ENCODE measurements at regions not wholly inside any gene's neighbourhood (a gene's known extent, or its start where the extent isn't known, plus 50 kb on each side); places are given as distances from the start of the nearest gene placed in this dataset.
"Not testable (repeated sequence)": the region's sequence is repeated elsewhere in the genome, so short reads cannot be mapped to it uniquely, and the experiment has no call there.

DNA sequence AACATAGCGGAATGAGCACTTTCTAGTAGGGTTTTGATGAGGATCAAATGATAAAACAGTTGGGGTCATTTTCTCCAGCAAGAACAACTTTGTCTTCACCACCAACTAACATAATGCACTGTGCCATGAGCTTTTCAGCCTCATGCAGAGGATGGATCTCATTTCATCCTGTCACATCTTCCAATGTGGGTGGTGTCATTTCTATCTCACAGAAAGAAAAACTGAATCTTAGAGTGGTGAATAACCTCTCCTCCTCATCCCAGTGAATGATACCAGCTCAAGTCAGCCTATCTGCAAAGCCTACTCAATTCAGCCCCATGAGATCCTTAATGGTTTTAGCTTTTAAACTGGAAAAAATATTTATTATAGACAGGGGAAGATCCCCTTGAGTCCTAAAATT, 1147.2 kb downstream of the VRK1 start:
- DNase-seq (ENCODE audit: low spot score), result no peak

DNA sequence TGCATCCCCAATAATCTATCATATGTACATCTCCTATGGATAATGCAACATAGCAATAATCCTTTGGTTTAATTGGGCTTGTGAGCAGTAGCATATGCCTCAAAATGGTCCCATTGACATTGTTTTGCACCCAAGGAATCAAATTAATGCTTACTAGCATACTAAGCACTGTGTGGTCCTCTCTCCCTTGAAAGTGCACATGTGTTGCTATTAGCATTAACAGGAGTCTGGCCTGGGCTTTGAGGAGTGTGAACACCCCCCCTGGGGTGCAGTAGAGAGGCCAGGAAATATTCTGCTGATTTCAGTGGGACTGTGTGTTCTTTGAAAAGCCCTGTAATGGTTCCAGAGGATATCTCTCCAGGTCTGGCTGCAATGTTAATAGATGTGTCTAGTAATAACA, 1148.4 kb downstream of the VRK1 start:
- DNase-seq (ENCODE audit: low spot score), result no peak

DNA sequence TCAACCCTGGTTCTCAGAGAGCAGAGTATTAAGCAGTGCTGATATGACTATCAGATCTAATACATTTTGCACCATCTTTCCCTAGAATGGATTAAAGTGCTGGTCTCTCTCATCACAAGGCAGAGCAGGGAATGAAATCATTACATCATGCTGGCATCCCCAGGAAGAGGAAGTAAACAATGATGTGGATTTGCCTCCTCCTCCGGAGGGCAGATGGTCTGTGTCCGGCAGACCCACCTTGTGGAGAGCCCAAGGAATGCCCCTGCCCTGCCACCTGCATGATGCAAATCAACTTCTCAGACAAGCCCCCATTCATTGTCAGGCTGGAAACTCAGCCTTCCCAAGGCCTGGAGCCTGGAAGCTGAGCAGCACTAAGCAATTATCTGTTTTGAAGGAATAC, 1149.1 kb downstream of the VRK1 start:
- DNase-seq (ENCODE audit: low spot score), result no peak

DNA sequence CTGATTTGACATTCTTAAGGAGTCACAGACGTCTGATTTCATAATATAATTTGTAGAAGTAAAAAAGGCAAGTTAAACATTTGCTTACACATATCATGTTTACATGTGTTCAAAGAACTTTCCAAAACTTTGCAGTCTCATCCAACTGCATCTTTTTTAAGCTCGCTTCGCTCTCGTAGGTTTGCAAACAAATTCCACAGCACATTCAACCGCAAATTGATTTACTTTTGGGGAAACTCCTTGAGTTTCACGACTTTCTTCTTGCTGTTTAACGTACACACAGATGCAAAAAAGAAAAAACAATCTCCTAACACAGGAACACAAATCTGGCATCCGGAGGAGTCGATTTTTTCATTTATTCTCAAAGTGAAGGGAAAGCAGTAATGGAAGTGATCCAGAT, 1149.5 kb downstream of the VRK1 start:
- DNase-seq (ENCODE audit: low spot score), result no peak

DNA sequence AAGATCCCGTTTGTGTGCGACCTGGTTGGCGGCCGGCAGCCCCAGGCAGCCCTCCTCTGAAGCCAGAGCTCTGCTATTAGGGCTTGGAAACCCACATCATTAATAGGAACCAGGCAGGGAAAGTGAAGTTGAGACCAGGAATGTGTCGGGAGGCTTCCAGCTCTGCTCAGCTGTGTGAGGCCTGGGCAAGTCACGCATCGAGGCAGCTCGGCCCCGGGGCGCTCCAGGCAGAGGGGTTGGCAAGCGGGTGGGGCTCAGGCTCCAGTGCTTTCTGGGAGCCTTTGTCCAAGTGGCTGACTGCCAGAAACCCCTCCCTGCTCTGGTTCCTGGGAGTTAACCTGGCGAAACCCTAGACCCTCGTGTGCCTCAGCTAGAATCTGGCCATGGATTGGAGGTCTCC, 1151.7 kb downstream of the VRK1 start:
- DNase-seq (ENCODE audit: low spot score), result no peak

DNA sequence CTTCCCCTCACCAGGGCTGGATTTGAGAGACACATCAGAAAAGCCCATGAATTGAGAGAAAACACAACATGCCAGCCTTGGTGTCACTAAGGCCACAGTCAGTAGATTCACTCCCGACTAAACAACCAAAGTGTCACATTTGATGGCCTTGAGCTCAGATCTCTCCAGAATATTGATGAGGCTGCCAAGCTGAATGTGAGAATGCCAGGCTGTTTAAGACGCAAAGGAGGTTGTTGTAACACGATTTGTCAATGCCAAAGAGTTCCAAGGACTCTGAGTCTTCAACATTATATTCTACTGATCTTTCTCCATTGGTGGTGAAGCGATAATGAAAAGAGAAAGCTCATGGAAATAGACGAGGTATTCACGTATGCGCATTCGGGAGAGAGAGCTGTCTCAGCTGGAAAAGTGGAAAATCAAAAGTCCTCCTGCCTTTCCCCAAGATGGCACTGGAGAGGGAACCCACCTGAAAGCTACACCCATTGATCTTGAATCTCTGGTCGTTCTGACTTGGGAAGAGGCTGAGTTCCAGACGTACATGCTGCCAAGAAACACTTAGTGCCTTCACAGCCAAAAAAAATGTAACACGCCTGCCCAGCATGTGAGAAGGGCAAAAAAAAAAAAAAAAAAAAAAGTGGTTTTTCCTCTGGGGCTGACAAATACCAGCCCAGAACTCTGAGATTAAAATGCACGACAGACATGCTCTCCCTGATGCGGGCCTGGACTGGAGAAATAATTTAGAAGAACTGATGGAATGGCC, 1159.6 kb downstream of the VRK1 start:
- DNase-seq (ENCODE audit: low spot score), result no peak

DNA sequence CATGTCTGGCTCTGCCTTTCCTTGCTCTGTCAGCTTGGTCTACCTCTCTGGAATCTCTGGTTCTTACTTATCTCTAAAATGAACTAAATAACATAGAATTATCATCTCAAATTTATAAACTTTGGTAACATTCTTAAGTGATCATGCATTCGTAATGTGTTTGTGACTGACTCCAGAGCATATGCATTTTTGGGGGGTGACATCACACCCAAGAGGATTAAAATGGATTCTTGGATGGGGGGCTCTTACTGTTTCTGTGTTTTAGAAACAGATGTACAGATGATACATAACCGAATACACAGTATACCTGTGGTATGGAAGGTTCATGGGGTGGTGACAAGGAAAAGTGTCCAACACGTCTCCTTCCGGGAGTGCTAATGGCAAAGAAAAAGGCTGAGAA, 1162.1 kb downstream of the VRK1 start:
- DNase-seq (ENCODE audit: low spot score), result no peak

DNA sequence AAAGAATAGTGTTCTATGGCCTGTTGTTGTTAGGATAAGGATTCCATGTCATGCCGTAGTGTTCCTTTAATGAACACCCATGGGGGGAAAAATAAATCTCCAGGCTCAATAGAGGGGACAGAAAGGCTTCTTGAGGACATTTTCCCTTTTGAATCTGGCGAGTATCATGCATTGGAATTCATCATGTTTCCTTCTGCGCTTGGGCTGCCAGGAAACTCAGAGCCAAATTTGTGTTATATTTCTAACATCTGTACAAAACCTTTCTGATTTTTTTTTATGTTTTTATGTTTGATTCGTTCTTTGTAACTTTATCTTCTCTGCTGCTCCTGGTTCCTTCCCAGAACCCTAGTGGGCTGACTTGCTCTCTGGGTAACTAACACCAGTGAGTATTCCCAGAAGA, 1163.3 kb downstream of the VRK1 start:
- no peak for DNase-seq (ENCODE audit: low spot score)

DNA sequence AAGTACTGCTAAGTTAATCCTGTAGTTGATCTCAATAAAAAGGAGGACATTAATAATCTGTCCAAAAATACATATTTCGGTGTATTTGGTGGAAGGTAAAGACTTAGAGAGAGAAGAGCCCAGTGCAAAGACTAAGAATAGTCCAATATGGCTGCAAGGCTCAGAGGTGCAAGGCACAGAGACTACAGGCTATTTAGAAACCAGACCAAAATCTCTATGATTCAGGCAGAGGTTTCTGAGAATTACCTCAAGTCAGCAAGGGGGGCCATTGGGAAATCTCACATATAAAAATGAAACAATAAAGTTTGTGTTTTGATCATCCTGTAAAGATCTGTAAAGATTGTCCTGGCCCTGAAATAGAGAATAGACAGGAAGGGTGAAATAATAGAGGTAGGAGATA, 1173.0 kb downstream of the VRK1 start:
- peak; percentile 38 for DNase-seq (ENCODE audit: low spot score)

DNA sequence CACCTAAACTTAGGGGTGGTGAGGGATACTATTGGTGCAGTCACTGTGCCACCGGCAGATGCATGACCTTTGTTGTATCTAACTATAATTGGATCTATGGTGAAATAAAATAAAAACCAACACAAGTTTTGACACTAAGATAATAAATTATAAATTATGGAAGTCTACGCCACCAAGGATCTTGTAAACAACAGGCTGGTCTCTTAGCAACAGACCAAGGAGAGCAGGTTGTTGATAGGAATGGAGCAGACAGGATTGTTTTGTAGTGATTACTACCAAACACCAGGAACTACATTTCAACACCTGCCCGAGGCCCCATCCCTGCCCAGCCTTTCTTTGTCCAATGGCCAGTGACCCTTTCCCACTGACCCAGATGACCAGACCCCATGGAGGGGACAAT, 1178.0 kb downstream of the VRK1 start:
- DNase-seq (ENCODE audit: low spot score), result no peak

DNA sequence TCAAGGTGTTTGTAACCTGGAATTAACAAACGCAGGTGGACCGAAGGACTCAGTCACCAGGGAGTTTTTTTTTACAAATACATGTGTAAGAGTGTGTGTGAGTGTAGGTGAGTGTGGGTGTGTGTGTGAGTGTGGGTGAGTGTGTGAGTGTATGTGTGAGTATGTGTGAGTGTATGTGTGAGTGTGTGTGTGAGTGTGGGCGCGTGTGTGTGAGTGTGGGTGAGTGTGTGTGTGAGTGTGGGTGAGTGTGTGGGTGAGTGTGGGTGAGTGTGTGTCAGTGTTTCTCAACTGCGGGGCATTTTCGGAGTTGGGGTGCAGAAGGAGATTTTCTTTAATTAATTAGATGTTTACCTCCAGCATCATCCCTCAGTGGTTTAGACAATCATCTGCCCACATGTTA, 1178.8 kb downstream of the VRK1 start:
- peak; percentile 39 for DNase-seq (ENCODE audit: low spot score)

DNA sequence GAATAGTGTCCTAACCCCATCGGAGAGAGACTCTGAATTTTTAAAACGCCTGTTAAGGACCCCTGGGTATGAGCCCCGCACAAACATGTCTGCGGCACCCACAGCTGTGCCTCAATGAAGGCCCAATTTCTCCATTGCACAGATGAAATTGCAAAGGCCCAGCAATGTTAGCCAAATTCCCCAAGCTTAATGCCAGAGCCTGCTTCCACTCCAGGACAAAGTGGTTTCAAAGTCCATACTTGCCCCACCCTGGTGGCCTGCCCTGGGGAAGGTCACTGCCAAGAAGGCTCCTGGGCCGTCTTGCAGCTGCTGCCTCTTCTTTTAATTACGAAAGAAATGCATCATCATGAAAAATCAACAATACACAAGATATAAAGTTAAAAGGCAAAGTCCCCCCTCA, 1179.7 kb downstream of the VRK1 start:
- no peak for DNase-seq (ENCODE audit: low spot score)

DNA sequence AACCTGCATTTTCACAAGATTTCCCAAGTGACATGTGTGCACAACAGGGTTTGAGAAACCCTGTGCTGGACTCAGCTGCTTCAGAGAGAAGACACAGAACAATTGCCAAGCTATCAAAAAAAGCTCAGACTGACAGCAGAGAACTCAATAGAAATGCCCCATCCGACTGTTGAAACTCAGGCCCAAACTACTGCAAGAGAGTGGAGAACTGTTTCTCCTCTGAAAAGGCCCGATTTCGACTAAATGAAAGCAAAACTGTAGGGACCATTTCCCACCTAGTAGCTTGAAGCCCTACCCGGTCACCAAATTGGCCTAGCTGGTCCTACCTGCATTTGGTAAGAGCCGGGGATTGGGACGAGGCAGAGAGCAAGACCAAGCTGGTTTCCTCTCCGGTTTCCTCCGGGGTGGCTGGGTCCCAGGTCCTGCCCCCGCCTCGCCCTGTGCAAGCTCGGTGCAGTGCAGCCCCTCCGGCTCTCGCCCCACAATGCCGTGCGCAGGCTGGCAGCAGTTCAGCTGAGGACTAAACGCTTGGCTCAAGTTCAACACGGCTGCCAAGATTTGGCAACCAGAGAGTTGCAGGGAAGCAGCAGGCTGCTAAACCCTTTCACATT, 1180.6 kb downstream of the VRK1 start:
- peak; percentile 71 for DNase-seq (ENCODE audit: low spot score)

DNA sequence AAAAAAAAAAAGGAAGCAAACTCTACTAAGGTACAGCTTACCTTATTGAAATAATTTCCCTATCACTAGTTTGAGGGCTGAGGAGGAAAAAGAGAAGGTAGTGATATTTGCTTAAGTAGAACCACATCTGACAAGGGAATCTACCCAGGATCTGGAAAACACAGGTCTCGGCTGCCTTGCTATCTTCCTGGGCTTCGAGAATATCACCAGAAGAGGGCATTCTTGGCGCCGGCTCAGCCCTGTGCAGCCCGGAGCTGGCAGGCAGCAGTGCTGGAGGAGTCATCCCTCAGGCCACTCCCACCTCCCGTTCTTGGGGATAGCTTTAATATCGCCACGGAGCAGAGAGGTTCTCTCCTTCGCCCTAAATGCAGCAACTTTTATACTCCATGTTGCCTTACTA, 1181.2 kb downstream of the VRK1 start:
- DNase-seq (ENCODE audit: low spot score), result peak; percentile 82

DNA sequence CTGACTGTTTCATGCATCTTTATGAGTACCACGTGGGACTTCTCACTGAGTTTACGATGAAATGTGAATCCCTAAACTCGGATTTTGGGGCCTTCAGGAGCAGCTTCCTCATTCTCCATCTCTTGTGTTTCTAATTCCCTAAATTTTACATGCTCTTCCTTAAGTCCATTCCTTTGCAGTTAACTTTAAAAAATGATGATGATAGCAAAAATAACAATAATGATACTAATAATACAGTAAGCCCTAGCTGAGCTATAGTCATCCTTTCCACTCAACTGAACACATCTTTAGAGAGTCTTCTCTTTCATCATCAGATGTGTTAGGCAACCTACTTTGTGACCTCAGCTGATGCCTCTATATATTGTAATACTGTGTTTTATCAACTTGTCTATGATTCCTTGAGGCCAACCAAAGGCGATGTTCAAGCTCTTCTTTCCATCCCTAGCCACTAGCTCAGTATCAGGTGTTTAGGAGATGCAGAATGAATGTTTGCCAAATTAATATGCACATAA, 1196.4 kb downstream of the VRK1 start:
- no peak for DNase-seq (ENCODE audit: low spot score)

DNA sequence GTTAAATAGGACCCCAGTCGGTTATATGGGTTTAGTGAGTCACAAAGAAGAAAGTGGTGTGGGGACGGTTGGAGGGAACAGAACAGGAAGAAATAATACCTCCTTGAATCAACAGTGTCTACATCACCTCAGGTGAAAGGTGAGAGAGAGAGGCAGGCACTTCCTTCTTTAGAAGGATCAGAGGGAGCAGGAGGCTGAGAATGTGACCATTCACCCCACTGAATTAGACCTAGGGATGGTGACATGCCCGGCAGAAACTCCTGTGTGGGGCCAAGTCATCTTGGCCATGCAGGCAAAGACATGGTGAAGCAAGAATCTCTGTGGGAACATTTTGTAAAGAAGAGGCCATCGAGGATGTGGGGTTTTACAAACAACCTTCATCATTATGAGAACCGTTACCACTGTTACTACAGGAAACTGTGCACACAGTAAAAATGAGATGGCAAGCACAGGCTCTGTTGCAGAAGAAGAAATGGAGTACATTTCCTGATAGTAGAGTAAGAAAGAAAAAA, 1196.9 kb downstream of the VRK1 start:
- peak; percentile 56 for DNase-seq (ENCODE audit: low spot score)

DNA sequence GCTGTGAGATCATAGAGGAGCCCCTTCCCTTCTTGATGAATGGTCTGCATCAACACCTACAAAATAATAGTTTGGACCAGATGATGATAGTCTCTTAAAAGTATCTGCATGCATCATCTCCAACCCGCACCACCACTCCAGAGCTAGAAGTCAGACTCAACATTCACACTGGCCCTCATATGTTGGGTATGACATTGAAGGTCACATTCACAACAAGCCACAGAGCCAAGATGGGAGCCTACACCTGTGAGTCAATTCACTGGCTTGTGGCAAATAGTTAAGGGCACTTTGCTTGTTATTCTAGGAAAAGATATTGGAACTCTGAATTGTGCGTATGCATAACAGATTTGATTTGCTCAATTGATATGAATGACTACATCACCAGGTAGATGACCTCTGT, 1197.9 kb downstream of the VRK1 start:
- DNase-seq (ENCODE audit: low spot score), result no peak

DNA sequence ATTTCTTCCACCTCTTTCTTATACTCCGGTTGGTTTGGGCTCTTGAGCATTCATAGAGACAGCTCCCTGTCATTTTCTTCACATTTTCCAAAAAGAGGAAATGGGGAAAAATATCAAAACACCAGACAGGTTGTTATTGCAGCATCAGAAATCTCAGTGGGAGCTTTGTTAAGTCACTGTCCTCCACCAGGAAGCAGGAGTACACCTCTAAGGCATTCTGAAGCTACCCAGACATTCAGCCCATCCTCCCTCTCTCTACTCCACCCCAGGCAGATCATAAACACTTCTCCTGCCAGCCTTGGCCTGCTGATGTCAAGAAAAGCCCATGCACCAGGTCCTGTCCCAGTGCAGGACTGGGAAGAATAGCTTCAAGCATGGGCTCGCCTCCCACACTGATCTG, 1198.3 kb downstream of the VRK1 start:
- DNase-seq (ENCODE audit: low spot score), result no peak

DNA sequence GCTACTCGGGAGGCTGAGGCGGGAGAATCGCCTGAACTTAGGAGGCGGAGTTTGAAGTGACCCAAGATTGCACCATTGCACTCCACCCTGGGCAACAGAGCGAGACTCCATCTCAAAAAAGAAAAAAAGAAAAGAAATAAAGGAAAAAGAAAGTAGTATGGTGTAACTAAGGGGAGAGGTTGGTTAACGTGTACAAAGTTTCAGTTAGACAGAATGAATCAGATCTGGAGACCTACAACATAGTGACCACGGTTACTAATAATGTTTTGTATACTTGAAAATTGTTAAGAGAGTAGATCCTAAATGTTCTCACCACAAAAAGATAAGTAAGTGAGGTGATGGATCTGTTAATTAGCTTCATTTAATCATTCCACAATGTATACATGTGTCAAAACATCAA, 1208.8 kb downstream of the VRK1 start:
- DNase-seq (ENCODE audit: low spot score), result no peak

DNA sequence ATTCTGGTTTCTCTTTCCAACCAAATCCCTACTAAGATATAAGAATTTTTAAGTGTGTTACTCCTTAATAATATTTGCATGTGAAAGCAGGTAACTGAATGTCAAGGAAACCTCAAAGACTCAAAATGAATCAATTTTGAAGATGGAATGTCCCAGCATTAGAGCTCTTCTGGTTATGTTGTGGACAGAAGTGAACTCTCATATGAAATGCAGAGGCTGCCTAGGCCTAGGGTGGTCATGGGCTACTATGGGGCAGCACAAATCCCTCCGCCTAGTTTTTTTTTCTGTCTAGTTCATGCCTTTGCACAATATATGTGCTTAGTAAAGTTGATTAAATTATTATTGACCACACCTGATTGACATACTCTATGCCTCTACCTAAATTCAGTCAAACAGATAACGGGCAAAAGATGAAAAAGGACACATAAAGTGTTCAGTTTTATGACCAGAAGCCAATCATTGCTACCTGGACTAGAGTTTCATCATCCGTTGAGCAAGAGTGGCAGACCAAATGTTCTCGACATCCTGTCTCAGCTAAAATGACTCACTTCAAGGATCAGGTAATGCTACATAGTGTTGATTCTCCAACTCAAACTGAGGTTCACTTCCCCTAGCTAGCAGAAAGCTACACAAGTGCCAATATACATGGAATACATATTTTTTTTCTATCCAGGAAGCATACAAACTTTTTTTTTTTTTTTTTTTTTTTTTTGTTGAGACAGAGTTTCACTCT, 1211.4 kb downstream of the VRK1 start:
- DNase-seq (ENCODE audit: low spot score), result peak; percentile 18

DNA sequence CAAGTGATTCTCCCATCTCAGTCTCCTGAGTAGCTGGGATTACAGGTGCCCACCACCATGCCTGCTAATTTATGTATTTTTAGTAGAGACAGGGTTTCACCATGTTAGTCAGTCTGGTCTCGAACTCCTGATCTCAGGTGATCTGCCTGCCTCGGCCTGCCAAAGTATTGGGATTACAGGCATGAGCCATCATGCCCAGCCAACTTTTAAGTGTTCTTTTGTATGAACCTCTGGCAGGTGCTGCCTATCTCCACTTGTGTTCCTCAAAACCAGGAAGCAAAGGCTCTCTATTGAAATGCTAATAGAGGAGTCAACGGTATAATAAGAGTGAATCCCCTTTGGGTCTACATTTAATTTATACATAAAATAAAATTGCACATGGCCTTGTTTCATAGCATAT, 1212.0 kb downstream of the VRK1 start:
- DNase-seq (ENCODE audit: low spot score), result not testable (repeated sequence)

DNA sequence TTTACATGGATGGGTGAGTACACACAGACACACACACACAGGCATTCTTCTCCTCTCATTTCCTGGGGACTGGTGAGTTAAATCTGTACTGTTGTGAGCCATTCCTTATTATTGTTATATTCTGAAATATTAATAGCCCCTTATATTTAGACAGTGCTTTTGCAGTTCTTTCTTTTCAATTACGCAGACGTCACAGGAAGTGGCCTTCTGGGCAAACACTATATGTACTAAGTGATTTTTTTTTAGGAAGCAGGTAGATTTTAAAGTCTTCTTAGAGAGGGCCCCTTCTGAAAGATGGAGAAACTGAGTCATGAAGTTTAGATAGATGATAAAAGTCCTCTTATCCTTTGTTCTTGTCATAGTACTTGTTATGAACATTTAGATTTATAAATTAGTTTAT, 1213.6 kb downstream of the VRK1 start:
- no peak for DNase-seq (ENCODE audit: low spot score)

Measured in CD4-positive, alpha-beta T cell treated with Interleukin-15 for 4 hours (primary cell).